ENCODE measurements at regions not wholly inside any gene's neighbourhood (a gene's known extent, or its start where the extent isn't known, plus 50 kb on each side); places are given as distances from the start of the nearest gene placed in this dataset.

GRCh38 chr4:4763822-4764557 is 95.5 kb upstream of the MSX1 start:
- no peak for TF ChIP-seq ZNF274 (IDR thresholded peaks at IDR 0.05; ENCODE audit: low read depth, low read length)
- TF ChIP-seq YY1 (IDR thresholded peaks at IDR 0.05; ENCODE audit: insufficient read depth, insufficient read length), result no peak
